ENCODE measurements at regions not wholly inside any gene's neighbourhood (a gene's known extent, or its start where the extent isn't known, plus 50 kb on each side); places are given as distances from the start of the nearest gene placed in this dataset.

GRCh38 chr11:106482917-106483785 lies 405.7 kb downstream of the AASDHPPT start:
- TF ChIP-seq CTCF (IDR thresholded peaks at IDR 0.05 in 4 of 5, conservative IDR thresholded peaks at IDR 0.05 in 1 of 5) (no peak), POLR2A (IDR thresholded peaks at IDR 0.05) (no peak)
